HG03097 (cell line): ENCODE measurements at regions not wholly inside any gene's neighbourhood (a gene's known extent, or its start where the extent isn't known, plus 50 kb on each side); places are given as distances from the start of the nearest gene placed in this dataset.
A peak's percentile ranks its signal among the peaks of the same experiment; 100 is the strongest.
"Not testable (repeated sequence)": the region's sequence is repeated elsewhere in the genome, so short reads cannot be mapped to it uniquely, and the experiment has no call there.

Experiments used
- ATAC-seq: cut with Tn5 transposase; IDR thresholded peaks from one replicate; pipeline ENCODE4 v1.9.1; 2021; ENCODE audit not compliant: unreplicated experiment, low FRiP score

GRCh38 chr22:16463472-16463871, 129.1 kb downstream of the CCT8L2 start:
- not testable (repeated sequence) for ATAC-seq

- ATAC-seq: not testable (repeated sequence)
Measured at GRCh38 chr22:16447451-16447850, 145.2 kb downstream of the CCT8L2 start.

GRCh38 chr22:16446755-16447440, 145.7 kb downstream of the CCT8L2 start:
- not testable (repeated sequence) for ATAC-seq

- ATAC-seq: not testable (repeated sequence)
Measured at GRCh38 chr22:16441014-16441413, 151.6 kb downstream of the CCT8L2 start.

- not testable (repeated sequence) for ATAC-seq
Measured at GRCh38 chr22:16423476-16423875, 169.1 kb downstream of the CCT8L2 start.

GRCh38 chr22:16417498-16417897, 175.1 kb downstream of the CCT8L2 start:
- ATAC-seq: not testable (repeated sequence)

GRCh38 chr22:16404639-16405038, 188.0 kb downstream of the CCT8L2 start:
- not testable (repeated sequence) for ATAC-seq

- ATAC-seq: not testable (repeated sequence)
Measured at GRCh38 chr22:16403661-16404060, 188.9 kb downstream of the CCT8L2 start.

- not testable (repeated sequence) for ATAC-seq
Measured at GRCh38 chr22:16402874-16403399, 189.7 kb downstream of the CCT8L2 start.

GRCh38 chr22:16393476-16393875, 199.1 kb downstream of the CCT8L2 start:
- not testable (repeated sequence) for ATAC-seq

GRCh38 chr22:16391417-16391930, 201.1 kb downstream of the CCT8L2 start:
- ATAC-seq: not testable (repeated sequence)

- ATAC-seq: not testable (repeated sequence)
Measured at GRCh38 chr22:16390541-16391217, 201.9 kb downstream of the CCT8L2 start.

GRCh38 chr22:16390046-16390445, 202.6 kb downstream of the CCT8L2 start:
- ATAC-seq: not testable (repeated sequence)

GRCh38 chr22:16389256-16389655, 203.4 kb downstream of the CCT8L2 start:
- not testable (repeated sequence) for ATAC-seq

GRCh38 chr22:16388616-16389015, 204.0 kb downstream of the CCT8L2 start:
- ATAC-seq: not testable (repeated sequence)

GRCh38 chr22:16388127-16388526, 204.5 kb downstream of the CCT8L2 start:
- not testable (repeated sequence) for ATAC-seq

GRCh38 chr22:16387543-16387942, 205.1 kb downstream of the CCT8L2 start:
- ATAC-seq: not testable (repeated sequence)

GRCh38 chr22:16387088-16387487, 205.5 kb downstream of the CCT8L2 start:
- no peak for ATAC-seq

GRCh38 chr22:16361328-16361727, 231.3 kb downstream of the CCT8L2 start:
- ATAC-seq: not testable (repeated sequence)

- peak; percentile 95 for ATAC-seq
Measured at GRCh38 chr22:16352637-16353036, 240.0 kb downstream of the CCT8L2 start.

- ATAC-seq: not testable (repeated sequence)
Measured at GRCh38 chr22:16347083-16347482, 245.5 kb downstream of the CCT8L2 start.
